GM23338 (cell line): ENCODE measurements at regions not wholly inside any gene's neighbourhood (a gene's known extent, or its start where the extent isn't known, plus 50 kb on each side); places are given as distances from the start of the nearest gene placed in this dataset.

ENCODE experiments used
- CTCF ChIP-seq, 2 experiments: fragments of 200-600 bp in 1 of 2; sonication (generic) in 1 of 2; conservative IDR thresholded peaks; 2 replicates each; pipeline versions ENCODE4 v1.5.1 to v1.6.1; 2016 to 2017; ENCODE audit warnings: antibody characterized with exemption in 2 of 2, low read depth in 2 of 2, mild to moderate bottlenecking in 2 of 2, moderate library complexity in 1 of 2
- EZH2phosphoT487 ChIP-seq: fragments of 200-600 bp; sonication (generic); IDR thresholded peaks from one replicate; pipeline ENCODE4 v1.8.1; 2018; ENCODE audit warnings: antibody characterized with exemption; ENCODE audit not compliant: unreplicated experiment

- TF ChIP-seq CTCF (conservative IDR thresholded peaks at IDR 0.05; ENCODE audit: low read depth in 2 of 2): no peak
- TF ChIP-seq EZH2phosphoT487: no peak
These were observed 415.9 kb downstream of the METTL15 start for GRCh38 chr11:28524098-28524497.
